ENCODE measurements at regions not wholly inside any gene's neighbourhood (a gene's known extent, or its start where the extent isn't known, plus 50 kb on each side); places are given as distances from the start of the nearest gene placed in this dataset.
"Not testable (repeated sequence)": the region's sequence is repeated elsewhere in the genome, so short reads cannot be mapped to it uniquely, and the experiment has no call there.

- FAIRE-seq (no peak), ATAC-seq (no peak), DNase-seq (no peak)
- WGBS, 2 donors, result 84 to 93% methylated on average over 3 of the region's 3 CpGs
- no peak overlapping the region for H3K27ac ChIP-seq
- no peak for TF ChIP-seq CTCF (IDR thresholded peaks at IDR 0.05)
- H3K27me3 ChIP-seq, result no peaks in the 10 kb centered on the region
- no peaks in the 10 kb centered on the region for H3K36me3 ChIP-seq
- H3K9me3 ChIP-seq, result no peaks in the 10 kb centered on the region
- H3K4me1 ChIP-seq, result no peaks in the 10 kb centered on the region
- no peak overlapping the region for H3K4me3 ChIP-seq
- intact Hi-C loops (cut with DNase I), result no loop called here
These were observed 182.1 kb downstream of the OSR1 start for GRCh38 chr2:19176172-19176852.

- H3K4me3 ChIP-seq, result no peak overlapping the region
- no peaks in the 10 kb centered on the region for H3K9me3 ChIP-seq
- no peak for TF ChIP-seq CTCF (IDR thresholded peaks at IDR 0.05)
- no peaks in the 10 kb centered on the region for H3K4me1 ChIP-seq
- no peak overlapping the region for H3K27ac ChIP-seq
- no peak for DNase-seq
- no peaks in the 10 kb centered on the region for H3K36me3 ChIP-seq
- no peak for FAIRE-seq
- ATAC-seq, result no peak
- WGBS, 2 donors, result 88 to 89% methylated on average over 2 of the region's 2 CpGs
- intact Hi-C loops (cut with DNase I), result no loop called here
- H3K27me3 ChIP-seq, result no peaks in the 10 kb centered on the region
These were observed 184.2 kb downstream of the OSR1 start for GRCh38 chr2:19174176-19174575.

- FAIRE-seq, result no peak
- 89 to 97% methylated on average over 1 of the region's 1 CpG for WGBS, 2 donors
- H3K27ac ChIP-seq, result no peak overlapping the region
- no peaks in the 10 kb centered on the region for H3K36me3 ChIP-seq
- H3K4me1 ChIP-seq, result no peaks in the 10 kb centered on the region
- H3K27me3 ChIP-seq, result no peaks in the 10 kb centered on the region
- no peak for TF ChIP-seq CTCF (IDR thresholded peaks at IDR 0.05)
- no peaks in the 10 kb centered on the region for H3K9me3 ChIP-seq
- ATAC-seq, result no peak
- no peak for DNase-seq
- no peak overlapping the region for H3K4me3 ChIP-seq
- intact Hi-C loops (cut with DNase I), result no loop called here
These were observed 187.0 kb downstream of the OSR1 start for GRCh38 chr2:19171409-19171808.

- no peak for FAIRE-seq
- 91 to 99% methylated on average over 2 of the region's 2 CpGs for WGBS, 2 donors
- no peak for TF ChIP-seq CTCF (IDR thresholded peaks at IDR 0.05)
These were observed 189.2 kb downstream of the OSR1 start for GRCh38 chr2:19169134-19169768.

GRCh38 chr2:19164099-19164498 lies 194.3 kb downstream of the OSR1 start:
- H3K4me3 ChIP-seq; H3K27ac ChIP-seq; FAIRE-seq; H3K4me1 ChIP-seq; H3K36me3 ChIP-seq; H3K9me3 ChIP-seq; H3K27me3 ChIP-seq; ATAC-seq; intact Hi-C loops (cut with DNase I): not testable (repeated sequence)
- DNase-seq, result peak in 1 of 6 donors; percentile 6
- WGBS, 2 donors, result 36 to 51% methylated on average over 9 of the region's 9 CpGs

More at GRCh38 chr2:19169134-19169768, 189.2 kb downstream of the OSR1 start:
- DNase-seq (no peak), ATAC-seq (no peak)
- H3K9me3 ChIP-seq, result no peaks in the 10 kb centered on the region
- intact Hi-C loops (cut with DNase I), result no loop called here
- no peak overlapping the region for H3K27ac ChIP-seq
- no peak overlapping the region for H3K4me3 ChIP-seq
- H3K36me3 ChIP-seq, result no peaks in the 10 kb centered on the region
- H3K4me1 ChIP-seq, result no peaks in the 10 kb centered on the region
- H3K27me3 ChIP-seq, result no peaks in the 10 kb centered on the region

All from pancreas (tissue), 10 donors.